Mesendoderm (in vitro differentiated cells): ENCODE measurements at regions not wholly inside any gene's neighbourhood (a gene's known extent, or its start where the extent isn't known, plus 50 kb on each side); places are given as distances from the start of the nearest gene placed in this dataset.
A peak's percentile ranks its signal among the peaks of the same experiment; 100 is the strongest.

Source experiments
- DNase-seq: peaks from one replicate; pipeline ENCODE4 v3.0.0; 2013
- H2AK5ac ChIP-seq: 2 replicates; pipeline ENCODE4 v1.6.1; 2013; ENCODE audit warnings: low read length, inconsistent platforms
- H2BK120ac ChIP-seq: 2 replicates; pipeline ENCODE4 v1.6.1; 2013; ENCODE audit warnings: low read depth, mild to moderate bottlenecking, low read length, moderate library complexity, mixed read lengths
- H2BK15ac ChIP-seq: replicated peaks from 2 replicates; pipeline ENCODE4 v1.6.1; 2013; ENCODE audit warnings: low read depth, mild to moderate bottlenecking, moderate library complexity
- H2BK5ac ChIP-seq: 2 replicates; pipeline ENCODE4 v1.6.1; 2013; ENCODE audit warnings: low read length, inconsistent platforms
- H3K18ac ChIP-seq: 2 replicates; pipeline ENCODE4 v1.6.1; 2013; ENCODE audit warnings: mild to moderate bottlenecking, low read length, mixed read lengths
- H3K23ac ChIP-seq: one replicate; pipeline ENCODE4 v1.6.1; 2013; ENCODE audit warnings: low read length
- H3K27ac ChIP-seq: 2 replicates; pipeline ENCODE4 v1.5.1; 2013; ENCODE audit warnings: low read depth, mild to moderate bottlenecking, inconsistent platforms, low read length, moderate library complexity
- H3K27me3 ChIP-seq: 2 replicates; pipeline ENCODE4 v1.6.1; 2013; ENCODE audit warnings: low read length, control low read depth, mild to moderate bottlenecking, inconsistent platforms; ENCODE audit not compliant: insufficient read depth, poor library complexity
- H3K36me3 ChIP-seq: 2 replicates; pipeline ENCODE4 v1.6.1; 2013; ENCODE audit warnings: low read length, inconsistent platforms; ENCODE audit not compliant: control insufficient read depth, insufficient read depth
- H3K4ac ChIP-seq: one replicate; pipeline ENCODE4 v1.6.1; 2013; ENCODE audit warnings: low read depth, mild to moderate bottlenecking, low read length, moderate library complexity
- H3K4me1 ChIP-seq: 2 replicates; pipeline ENCODE4 v1.6.1; 2013; ENCODE audit warnings: low read depth, low read length, inconsistent platforms; ENCODE audit not compliant: control insufficient read depth
- H3K4me2 ChIP-seq: 2 replicates; pipeline ENCODE4 v1.6.1; 2013; ENCODE audit warnings: low read length
- H3K4me3 ChIP-seq: 2 replicates; pipeline ENCODE4 v1.5.1; 2013; ENCODE audit warnings: mild to moderate bottlenecking, low read length
- H3K56ac ChIP-seq: one replicate; pipeline ENCODE4 v1.6.1; 2013; ENCODE audit warnings: low read length
- H3K79me1 ChIP-seq: 2 replicates; pipeline ENCODE4 v1.6.1; 2013; ENCODE audit warnings: low read length, inconsistent platforms
- H3K79me2 ChIP-seq: 2 replicates; pipeline ENCODE4 v1.6.1; 2013; ENCODE audit warnings: mild to moderate bottlenecking, low read length; ENCODE audit not compliant: control insufficient read depth, insufficient read depth
- H3K9ac ChIP-seq: 2 replicates; pipeline ENCODE4 v1.6.1; 2013; ENCODE audit warnings: low read length, inconsistent platforms
- H4K5ac ChIP-seq: one replicate; pipeline ENCODE4 v1.6.1; 2013; ENCODE audit warnings: low read length
- H4K8ac ChIP-seq: one replicate; pipeline ENCODE4 v1.6.1; 2013; ENCODE audit warnings: low read depth, mild to moderate bottlenecking, control low read depth, low read length, moderate library complexity
- WGBS: extraction: QIAGEN DNeasy Blood & Tissue Kit; methylation state at CpG from one replicate; pipeline ENCODE4 v1.1.7; 2013; ENCODE audit warnings: low lambda C conversion rate, missing lambda C conversion rate; ENCODE audit not compliant: insufficient coverage; ENCODE audit errors: extremely low coverage; 5-methylcytosine and 5-hydroxymethylcytosine counted together

DNA sequence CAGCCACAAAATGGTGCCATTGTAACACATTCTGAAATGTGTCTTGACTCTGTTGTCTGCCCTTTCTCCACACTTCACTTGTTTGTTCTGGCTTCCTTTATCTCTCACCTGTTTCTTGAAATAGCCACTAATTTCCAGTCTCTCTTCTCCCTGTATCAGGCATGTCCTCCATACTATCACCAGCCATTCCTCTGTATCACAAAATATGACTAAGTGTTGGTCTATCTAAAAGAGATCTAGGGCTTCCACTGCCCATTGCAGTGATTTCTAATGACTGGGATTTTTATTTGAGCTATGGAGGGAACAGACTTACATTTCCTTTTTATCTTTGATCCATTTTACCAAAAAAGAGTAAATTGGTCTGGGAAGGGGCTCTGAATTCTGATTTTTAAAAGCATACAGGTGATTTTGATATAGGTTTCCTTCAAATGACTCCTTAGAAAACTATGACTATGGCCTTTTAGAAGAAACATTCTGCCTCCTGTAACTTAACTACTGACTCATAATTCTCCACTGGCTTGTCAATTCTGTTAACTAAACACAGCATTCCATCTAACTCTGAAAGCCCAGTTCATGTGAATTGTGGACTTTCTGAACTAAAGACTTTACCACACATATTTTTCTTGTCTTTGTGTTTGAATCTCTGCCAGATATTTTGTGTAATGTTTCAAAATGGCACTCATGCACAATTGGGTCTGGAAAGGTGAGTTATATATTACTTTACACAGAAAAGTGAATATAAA lies 1121.4 kb downstream of the XPNPEP1 start:
- Histone ChIP-seq H3K4me1 (no peaks in the 10 kb centered on the region), H3K23ac (no peak overlapping the region), H3K56ac (no peak overlapping the region), H3K36me3 (no peaks in the 10 kb centered on the region), H3K4ac (no peak overlapping the region), H3K27ac (no peak overlapping the region), H3K27me3 (no peaks in the 10 kb centered on the region), H2BK120ac (no peak overlapping the region), H4K8ac (no peak overlapping the region), H3K79me2 (no peaks in the 10 kb centered on the region), H2BK5ac (no peak overlapping the region), H3K4me3 (no peak overlapping the region), H3K4me2 (no peak overlapping the region), H2AK5ac (no peak overlapping the region), H3K9ac (no peak overlapping the region), H4K5ac (no peak overlapping the region), H3K79me1 (no peaks in the 10 kb centered on the region), H3K18ac (no peak overlapping the region), H2BK15ac (no peak overlapping the region)
- DNase-seq: no peak

DNA sequence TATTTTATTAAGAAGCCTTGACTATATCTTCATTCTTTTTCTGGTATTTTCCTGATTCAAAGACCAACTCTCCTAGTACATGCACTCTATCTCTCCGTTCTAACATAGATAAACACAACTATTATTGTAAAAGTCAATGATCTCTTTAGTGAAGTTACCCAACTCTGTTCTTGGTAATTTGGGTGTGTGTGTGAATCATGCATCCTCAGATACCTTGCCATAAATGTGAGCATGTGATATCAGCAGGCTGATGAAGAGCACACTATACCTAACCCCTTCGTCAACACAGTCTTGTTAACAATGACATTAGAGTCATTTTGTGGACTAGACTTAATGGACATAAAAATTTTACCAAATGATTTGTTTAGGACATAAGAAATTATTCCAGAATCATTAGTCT lies 1122.1 kb downstream of the XPNPEP1 start:
- H3K79me1 ChIP-seq: no peaks in the 10 kb centered on the region
- WGBS: no CpG with 5 or more reads among the region's 2 CpGs
- DNase-seq: no peak
- H3K79me2 ChIP-seq: no peaks in the 10 kb centered on the region
- no peak overlapping the region for H3K9ac ChIP-seq
- no peak overlapping the region for H3K23ac ChIP-seq
- H3K27me3 ChIP-seq: no peaks in the 10 kb centered on the region
- no peak overlapping the region for H3K4me3 ChIP-seq
- H3K4ac ChIP-seq: no peak overlapping the region
- H4K8ac ChIP-seq: no peak overlapping the region
- no peak overlapping the region for H3K18ac ChIP-seq
- H2AK5ac ChIP-seq: no peak overlapping the region
- H3K27ac ChIP-seq: no peak overlapping the region
- no peak overlapping the region for H3K4me2 ChIP-seq
- no peak overlapping the region for H2BK15ac ChIP-seq
- no peak overlapping the region for H4K5ac ChIP-seq
- H2BK5ac ChIP-seq: no peak overlapping the region
- H2BK120ac ChIP-seq: no peak overlapping the region
- H3K56ac ChIP-seq: no peak overlapping the region
- no peaks in the 10 kb centered on the region for H3K36me3 ChIP-seq
- no peaks in the 10 kb centered on the region for H3K4me1 ChIP-seq

- H3K18ac ChIP-seq: no peak overlapping the region
- no peaks in the 10 kb centered on the region for H3K36me3 ChIP-seq
- H3K4ac ChIP-seq: no peak overlapping the region
- H3K79me2 ChIP-seq: no peaks in the 10 kb centered on the region
- no peak overlapping the region for H3K4me2 ChIP-seq
- H4K8ac ChIP-seq: peak overlapping the region; percentile 28
- H3K79me1 ChIP-seq: no peaks in the 10 kb centered on the region
- H3K4me3 ChIP-seq: no peak overlapping the region
- H3K56ac ChIP-seq: no peak overlapping the region
- H3K27me3 ChIP-seq: no peaks in the 10 kb centered on the region
- no peak overlapping the region for H3K23ac ChIP-seq
- H2BK5ac ChIP-seq: no peak overlapping the region
- H2AK5ac ChIP-seq: no peak overlapping the region
- H2BK15ac ChIP-seq: no peak overlapping the region
- no peaks in the 10 kb centered on the region for H3K4me1 ChIP-seq
- H3K27ac ChIP-seq: no peak overlapping the region
- WGBS: no CpG with 5 or more reads among the region's 1 CpG
- no peak overlapping the region for H4K5ac ChIP-seq
- no peak for DNase-seq
- H3K9ac ChIP-seq: no peak overlapping the region
- H2BK120ac ChIP-seq: no peak overlapping the region
Measured at GRCh38 chr10:108797573-108797972, 1125.7 kb downstream of the XPNPEP1 start.

GRCh38 chr10:108791794-108792474 lies 1131.4 kb downstream of the XPNPEP1 start:
- Histone ChIP-seq H3K79me1 (no peaks in the 10 kb centered on the region), H3K23ac (no peak overlapping the region), H2BK15ac (no peak overlapping the region), H3K56ac (no peak overlapping the region), H2AK5ac (no peak overlapping the region), H3K79me2 (no peaks in the 10 kb centered on the region), H4K8ac (no peak overlapping the region), H2BK120ac (no peak overlapping the region), H3K18ac (no peak overlapping the region), H4K5ac (no peak overlapping the region), H3K4me1 (no peaks in the 10 kb centered on the region), H2BK5ac (no peak overlapping the region), H3K36me3 (no peaks in the 10 kb centered on the region), H3K27ac (no peak overlapping the region), H3K4me2 (no peak overlapping the region), H3K27me3 (no peaks in the 10 kb centered on the region), H3K9ac (no peak overlapping the region), H3K4ac (no peak overlapping the region), H3K4me3 (no peak overlapping the region)
- DNase-seq: no peak
- WGBS: no CpG with 5 or more reads among the region's 1 CpG

DNA sequence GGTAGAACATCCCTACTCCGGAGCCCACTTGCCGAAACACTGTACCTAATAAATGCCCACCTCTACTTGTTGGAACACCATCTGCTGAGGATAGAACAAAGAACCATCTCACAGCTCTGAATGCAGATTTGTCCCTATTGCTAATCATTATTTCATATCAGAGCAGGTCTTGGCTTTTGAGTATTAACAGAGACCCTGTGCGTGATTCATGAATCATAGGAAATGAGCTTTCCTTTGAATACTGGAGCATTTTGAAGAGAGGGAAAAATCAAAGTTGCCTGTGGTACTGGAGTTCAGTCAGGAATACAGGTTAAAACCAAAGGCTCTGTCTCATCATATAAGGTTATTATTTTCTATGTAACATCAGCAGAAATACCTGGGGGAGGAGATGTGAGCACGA lies 1132.3 kb downstream of the XPNPEP1 start:
- Histone ChIP-seq H2BK5ac (no peak overlapping the region), H3K18ac (no peak overlapping the region), H3K79me2 (no peaks in the 10 kb centered on the region), H2BK120ac (no peak overlapping the region), H3K79me1 (no peaks in the 10 kb centered on the region), H3K4ac (no peak overlapping the region), H4K5ac (no peak overlapping the region), H3K4me1 (no peaks in the 10 kb centered on the region), H3K9ac (no peak overlapping the region), H3K27me3 (no peaks in the 10 kb centered on the region), H2BK15ac (no peak overlapping the region), H4K8ac (no peak overlapping the region), H3K4me2 (no peak overlapping the region), H3K23ac (no peak overlapping the region), H3K36me3 (no peaks in the 10 kb centered on the region), H3K27ac (no peak overlapping the region), H2AK5ac (no peak overlapping the region), H3K4me3 (no peak overlapping the region), H3K56ac (no peak overlapping the region)
- WGBS: no CpG with 5 or more reads among the region's 4 CpGs
- DNase-seq: no peak

GRCh38 chr10:108789919-108790318 lies 1133.4 kb downstream of the XPNPEP1 start:
- no peak overlapping the region for H3K56ac ChIP-seq
- no peaks in the 10 kb centered on the region for H3K36me3 ChIP-seq
- H3K79me1 ChIP-seq: no peaks in the 10 kb centered on the region
- no peak overlapping the region for H4K5ac ChIP-seq
- DNase-seq: no peak
- H3K4me3 ChIP-seq: no peak overlapping the region
- no peak overlapping the region for H2BK5ac ChIP-seq
- no peak overlapping the region for H2AK5ac ChIP-seq
- H3K4me1 ChIP-seq: no peaks in the 10 kb centered on the region
- WGBS: no CpG with 5 or more reads among the region's 1 CpG
- H3K9ac ChIP-seq: no peak overlapping the region
- H3K4me2 ChIP-seq: no peak overlapping the region
- H3K79me2 ChIP-seq: no peaks in the 10 kb centered on the region
- H3K4ac ChIP-seq: no peak overlapping the region
- no peak overlapping the region for H2BK120ac ChIP-seq
- no peak overlapping the region for H4K8ac ChIP-seq
- H3K27ac ChIP-seq: no peak overlapping the region
- no peak overlapping the region for H3K18ac ChIP-seq
- H2BK15ac ChIP-seq: no peak overlapping the region
- H3K23ac ChIP-seq: no peak overlapping the region
- H3K27me3 ChIP-seq: no peaks in the 10 kb centered on the region
